CD4-positive, alpha-beta T cell treated with Interleukin-17A for 4 hours (primary cell): ENCODE measurements at regions not wholly inside any gene's neighbourhood (a gene's known extent, or its start where the extent isn't known, plus 50 kb on each side); places are given as distances from the start of the nearest gene placed in this dataset.
A peak's percentile ranks its signal among the peaks of the same experiment; 100 is the strongest.
"Not testable (repeated sequence)": the region's sequence is repeated elsewhere in the genome, so short reads cannot be mapped to it uniquely, and the experiment has no call there.

Experiments used
- DNase-seq: peaks from one replicate; pipeline ENCODE4 v3.0.0-alpha.2; 2020; ENCODE audit warnings: mixed read lengths

DNA sequence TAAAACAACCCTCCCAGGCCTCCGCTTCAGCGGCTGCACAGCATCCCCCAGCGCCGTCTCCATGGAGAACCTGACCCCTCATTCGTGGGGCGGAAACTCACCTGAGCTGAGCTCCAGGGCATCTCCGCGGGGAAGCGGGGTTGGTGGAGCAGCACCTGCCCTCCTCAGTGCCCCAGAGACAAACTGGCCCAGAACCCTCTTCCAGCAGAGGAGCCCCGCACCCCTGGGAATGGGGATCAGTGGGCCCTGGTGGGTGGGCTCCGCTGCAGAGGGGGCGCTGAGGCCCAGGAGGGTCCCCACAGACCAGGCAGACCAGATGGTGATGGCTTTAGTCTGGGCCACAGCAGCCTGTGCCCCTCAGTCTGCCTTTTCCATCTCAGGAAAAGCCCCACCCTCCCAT lies 261.2 kb downstream of the ADGRD1 start:
- DNase-seq = not testable (repeated sequence)

DNA sequence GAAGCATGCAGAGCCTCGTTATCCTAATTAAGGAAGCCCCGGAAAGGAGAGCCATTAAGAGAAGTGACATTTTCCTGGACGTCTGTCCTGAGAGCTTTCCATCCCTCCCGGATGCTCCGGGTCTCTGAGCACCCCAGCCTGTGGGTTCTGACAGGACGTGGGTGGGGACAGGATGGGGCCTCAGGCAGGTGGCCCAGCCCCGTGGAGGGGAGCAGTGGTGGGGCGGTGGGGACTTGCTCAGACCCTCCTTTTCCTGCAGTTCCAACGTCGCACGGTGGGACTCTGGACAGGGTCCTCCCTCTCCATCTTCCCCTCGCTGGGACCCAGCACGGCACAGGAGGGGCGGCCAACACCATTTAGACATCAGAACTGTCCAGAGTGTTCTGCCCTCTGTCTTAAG lies 262.9 kb downstream of the ADGRD1 start:
- DNase-seq = not testable (repeated sequence)

DNA sequence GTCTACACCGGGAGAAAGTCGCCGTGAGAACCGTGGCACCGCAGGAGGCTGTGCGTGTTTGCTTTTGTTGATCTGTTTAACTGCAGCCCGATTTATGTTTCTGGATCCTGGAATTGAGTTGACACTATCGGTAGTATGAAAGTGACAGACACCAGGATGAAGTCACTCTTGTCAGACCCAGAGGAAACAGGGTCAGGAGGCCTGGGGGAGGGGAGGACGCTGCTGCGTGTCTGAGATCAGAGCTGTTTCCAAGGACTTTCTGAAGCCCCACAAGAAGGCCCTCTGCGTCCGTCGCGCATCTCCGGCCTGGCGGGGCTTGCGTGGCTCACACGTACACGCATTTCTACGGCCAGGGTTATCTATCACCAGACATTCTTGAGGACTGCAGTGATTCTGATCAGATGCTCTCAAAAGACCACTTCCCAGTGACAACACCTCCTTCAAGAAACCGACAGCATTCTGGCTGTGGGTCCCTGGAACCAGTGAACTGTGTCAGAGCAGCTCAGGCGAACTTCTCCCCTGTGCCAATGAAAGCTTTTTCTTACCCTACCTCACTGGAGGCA lies 263.4 kb downstream of the ADGRD1 start:
- no peak for DNase-seq

GRCh38 chr12:131218026-131218922 lies 264.6 kb downstream of the ADGRD1 start:
- no peak for DNase-seq

DNA sequence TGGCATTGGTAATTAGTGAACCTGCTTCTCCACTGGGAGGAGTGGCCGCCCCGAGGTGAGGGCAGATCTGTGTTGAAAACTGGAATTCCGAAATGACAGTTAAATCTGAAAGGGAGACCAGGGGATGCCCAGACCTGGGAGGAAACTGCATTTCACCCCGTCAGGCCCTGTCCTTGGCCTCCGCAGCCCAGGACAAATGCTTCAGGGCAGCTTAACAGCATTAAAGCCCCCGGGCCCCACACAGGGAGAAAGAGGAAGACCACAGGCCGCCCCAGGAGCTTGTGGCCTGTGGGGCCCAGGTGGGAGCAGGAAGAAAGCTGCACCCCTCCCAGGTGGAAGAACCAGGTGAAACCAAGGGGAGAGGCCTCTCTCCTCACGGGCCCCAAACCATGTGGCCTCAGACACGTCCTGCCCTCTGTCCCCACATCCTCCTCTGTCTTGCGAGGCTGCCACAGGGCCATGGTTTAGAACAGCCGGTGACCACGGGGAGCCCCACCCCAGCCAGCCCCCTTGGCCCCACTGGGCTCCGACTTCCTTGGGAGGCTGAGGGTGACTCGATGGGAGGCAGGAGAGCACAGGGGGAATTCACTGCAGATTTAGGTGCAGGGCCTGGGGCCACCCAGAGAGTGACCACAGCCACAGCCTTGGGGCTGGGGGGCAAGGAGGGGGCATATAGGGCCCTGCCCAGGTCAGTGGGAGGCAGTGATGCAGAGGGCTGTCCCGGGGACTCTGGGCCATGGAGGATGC lies 265.4 kb downstream of the ADGRD1 start:
- DNase-seq = no peak

DNA sequence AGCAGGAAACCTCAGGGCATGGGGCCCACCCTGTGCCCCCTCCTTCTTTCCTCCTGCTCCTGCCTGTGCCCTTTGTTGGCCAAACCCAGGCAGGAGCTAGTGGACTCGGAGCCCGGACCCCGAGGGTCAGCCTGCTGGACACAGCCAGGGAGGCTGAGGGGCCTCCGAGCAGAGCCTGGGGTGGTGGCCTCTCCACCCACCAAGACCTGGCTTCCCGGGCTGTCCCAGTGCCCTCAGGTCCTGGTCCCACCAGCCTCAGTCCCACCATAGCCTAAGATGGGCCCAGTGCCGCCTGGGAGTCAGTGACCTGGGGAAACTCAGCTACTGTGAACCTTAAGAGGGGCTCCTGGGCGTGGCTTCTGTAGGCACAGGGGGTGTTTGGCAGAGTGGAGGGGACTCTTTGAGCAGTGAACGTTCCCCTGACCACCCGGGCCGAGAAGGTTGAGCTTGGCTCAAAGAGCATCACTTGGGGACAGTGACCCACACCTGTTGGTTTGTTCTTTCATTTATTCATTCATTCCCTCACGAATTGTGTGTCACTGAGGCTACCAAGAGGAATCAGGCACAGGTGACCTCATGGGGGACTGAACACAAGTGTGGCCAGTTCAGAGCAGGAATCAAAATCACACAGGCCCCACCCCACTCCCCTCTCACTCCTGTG lies 266.1 kb downstream of the ADGRD1 start:
- DNase-seq = no peak

DNA sequence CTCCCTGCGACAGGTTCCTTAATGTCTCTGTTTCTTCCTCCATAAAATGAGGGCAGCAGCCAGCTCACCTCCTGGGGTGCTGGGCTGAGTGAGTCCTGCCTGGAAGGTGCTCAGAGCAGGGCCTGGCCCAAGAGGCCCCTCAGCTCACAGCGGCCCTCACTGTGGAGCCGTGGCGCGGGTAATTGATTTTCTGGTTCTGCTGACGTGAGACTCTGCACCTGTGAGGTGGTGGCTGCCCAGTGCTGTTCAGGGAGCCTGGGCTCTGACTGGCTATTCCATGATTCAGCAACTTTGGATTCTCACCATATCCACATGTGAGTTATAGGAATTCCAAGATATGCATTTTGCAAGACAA lies 266.6 kb downstream of the ADGRD1 start:
- no peak for DNase-seq

- DNase-seq = no peak
Measured at GRCh38 chr12:131221061-131221956, 267.6 kb downstream of the ADGRD1 start.

DNA sequence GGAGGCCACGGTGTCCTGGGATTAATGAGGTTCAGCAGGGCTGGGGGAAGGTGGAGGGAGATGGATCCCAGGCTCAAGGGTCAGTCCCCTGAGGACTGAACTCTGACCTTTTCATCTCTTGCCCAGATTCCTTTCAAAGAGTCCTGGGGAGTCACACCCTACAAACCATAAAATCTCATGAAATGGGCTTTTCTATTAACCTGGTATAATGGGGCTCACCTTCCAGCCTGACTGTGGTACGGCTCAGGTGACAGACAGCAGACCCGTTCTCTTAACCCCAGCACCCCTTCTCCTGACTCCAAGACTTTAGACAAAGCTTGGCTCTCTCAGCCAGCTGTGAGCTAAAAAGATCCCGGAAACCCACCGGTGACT lies 268.2 kb downstream of the ADGRD1 start:
- no peak for DNase-seq

GRCh38 chr12:131222329-131223139 lies 268.8 kb downstream of the ADGRD1 start:
- peak; percentile 12 for DNase-seq

GRCh38 chr12:131223171-131223761 lies 269.6 kb downstream of the ADGRD1 start:
- no peak for DNase-seq

- no peak for DNase-seq
Measured at GRCh38 chr12:131223791-131224225, 270.1 kb downstream of the ADGRD1 start.

DNA sequence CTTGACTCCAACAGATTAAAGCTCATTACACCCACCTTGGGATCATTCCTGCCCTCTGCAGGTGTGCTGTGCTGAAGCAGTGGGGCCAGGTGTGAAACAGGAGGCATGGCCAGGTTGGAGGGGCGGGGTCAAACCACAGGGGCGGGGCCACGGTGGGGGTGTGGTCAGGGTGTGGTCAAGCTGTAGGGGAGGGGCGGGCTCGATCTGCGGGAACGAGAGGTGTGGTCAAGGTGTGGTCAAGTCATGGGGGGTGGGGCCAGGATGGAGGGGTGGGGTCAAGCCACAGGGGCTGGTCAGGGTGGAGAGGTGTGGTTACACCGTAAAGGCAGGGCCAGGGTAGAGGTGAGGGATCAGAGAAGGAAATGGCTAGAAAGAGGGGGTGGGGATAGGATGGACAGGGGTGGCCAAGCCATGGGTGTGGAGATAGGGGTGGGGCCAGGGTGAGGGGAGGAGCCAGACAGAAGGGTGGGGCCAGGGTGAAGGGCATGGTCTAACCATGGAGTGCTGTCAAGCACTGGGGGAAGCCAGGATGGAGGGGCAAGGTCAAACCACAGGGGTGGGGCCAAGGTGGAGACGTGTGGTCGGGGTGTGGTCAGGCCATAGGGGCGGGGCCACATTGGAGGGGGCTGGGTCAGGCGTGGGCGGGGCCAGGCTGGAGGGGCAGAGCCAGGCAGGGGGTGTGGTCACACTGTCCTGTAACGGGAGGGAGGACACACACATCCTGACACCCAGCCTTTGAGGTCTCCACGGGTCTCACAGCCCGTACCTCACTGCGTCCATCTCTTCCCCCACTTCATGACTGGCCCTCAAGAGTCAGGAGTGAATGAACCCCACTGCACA lies 270.7 kb downstream of the ADGRD1 start:
- not testable (repeated sequence) for DNase-seq

DNA sequence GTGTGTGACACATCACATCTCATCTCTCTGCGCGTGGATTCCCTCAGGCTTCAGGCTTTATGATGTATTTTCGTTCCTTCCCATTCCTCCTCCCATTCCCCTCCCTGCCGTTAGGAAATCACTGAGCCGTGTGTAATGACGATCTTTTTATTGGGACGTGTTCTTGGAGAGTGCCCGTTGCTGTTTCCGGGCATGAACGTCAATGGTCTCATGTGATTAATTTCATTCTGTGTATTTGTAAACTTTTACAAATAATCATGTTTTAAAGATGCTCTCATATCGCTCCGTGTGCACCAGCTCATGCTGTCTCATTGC lies 271.3 kb downstream of the ADGRD1 start:
- DNase-seq = not testable (repeated sequence)

GRCh38 chr12:131226345-131227265 lies 272.9 kb downstream of the ADGRD1 start:
- no peak for DNase-seq

DNA sequence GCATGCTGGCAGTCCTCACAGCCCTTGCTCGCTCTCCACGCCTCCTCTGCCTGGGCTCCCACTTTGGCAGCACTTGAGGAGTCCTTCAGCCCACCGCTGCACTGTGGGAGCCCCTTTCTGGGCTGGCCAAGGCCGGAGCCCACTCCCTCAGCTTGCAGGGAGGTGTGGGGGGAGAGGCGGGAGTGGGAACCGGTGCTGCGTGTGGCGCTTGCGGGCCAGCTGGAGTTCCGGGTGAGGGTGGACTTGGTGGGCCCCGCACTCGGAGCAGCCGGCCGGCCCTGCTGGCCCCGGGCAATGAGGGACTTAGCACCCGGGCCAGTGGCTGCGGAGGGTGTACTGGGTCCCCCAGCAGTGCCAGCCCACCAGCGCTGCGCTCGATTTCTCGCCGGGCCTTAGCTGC lies 273.9 kb downstream of the ADGRD1 start:
- not testable (repeated sequence) for DNase-seq

DNA sequence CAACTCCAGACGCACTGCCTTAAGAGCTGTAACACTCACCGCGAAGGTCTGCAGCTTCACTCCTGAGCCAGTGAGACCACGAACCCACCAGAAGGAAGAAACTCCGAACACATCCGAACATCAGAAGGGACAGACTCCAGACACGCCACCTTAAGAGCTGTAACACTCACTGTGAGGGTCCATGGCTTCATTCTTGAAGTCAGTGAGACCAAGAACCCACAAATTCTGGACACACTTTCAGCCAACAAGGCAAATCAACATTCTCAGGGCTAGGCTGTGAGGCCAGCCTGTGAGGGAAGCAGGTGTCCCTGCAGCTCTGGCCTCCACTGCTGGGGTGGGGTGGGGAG lies 275.3 kb downstream of the ADGRD1 start:
- not testable (repeated sequence) for DNase-seq

DNA sequence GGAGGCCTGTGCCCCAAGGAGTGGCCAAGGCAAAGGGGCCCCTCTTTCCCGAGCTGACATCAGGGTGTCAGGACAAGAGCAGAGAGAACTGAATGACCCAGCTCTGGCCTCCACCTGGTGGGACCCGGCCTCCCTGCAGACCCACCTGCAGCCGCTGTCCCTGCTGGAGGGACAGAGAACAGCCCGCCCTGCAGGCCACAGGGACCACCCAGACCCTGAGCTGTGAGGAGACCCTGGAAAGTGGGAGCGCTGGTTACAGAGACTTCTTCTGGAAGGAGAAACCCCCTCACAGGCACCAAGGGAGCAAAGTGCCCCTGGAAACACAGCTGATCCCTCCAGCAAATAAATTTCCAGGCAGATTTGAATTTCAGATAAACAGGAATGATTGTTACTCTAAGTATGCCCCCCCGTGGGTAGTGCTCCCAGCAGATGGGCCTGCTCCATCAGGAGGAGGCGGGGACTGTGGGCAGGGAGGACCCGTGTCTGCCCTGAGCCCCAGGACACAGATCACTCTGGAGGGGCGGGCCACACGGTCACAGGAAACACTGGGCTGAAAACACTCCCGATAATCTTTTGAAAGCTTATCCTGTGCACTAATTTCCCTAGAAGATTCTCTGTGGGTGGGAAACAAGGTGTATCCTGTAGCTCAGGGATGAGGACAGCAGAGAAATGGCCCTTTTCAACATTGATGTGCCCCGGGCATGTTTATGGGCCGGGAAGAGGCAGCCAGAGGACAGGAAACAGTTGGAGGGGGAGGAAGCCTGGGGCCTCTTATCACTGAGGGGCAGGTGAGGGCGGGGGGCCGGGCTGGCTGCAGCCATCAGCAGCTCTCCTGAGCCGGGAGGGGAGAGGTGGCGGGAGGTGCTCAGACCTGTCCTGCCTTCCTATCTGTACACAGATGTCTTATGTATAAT lies 276.0 kb downstream of the ADGRD1 start:
- no peak for DNase-seq
